Subcutaneous abdominal adipose tissue (tissue), 5 donors: ENCODE measurements at regions not wholly inside any gene's neighbourhood (a gene's known extent, or its start where the extent isn't known, plus 50 kb on each side); places are given as distances from the start of the nearest gene placed in this dataset.
"Not testable (repeated sequence)": the region's sequence is repeated elsewhere in the genome, so short reads cannot be mapped to it uniquely, and the experiment has no call there.

Source experiments
- H3K27ac ChIP-seq: one replicate; pipeline ENCODE4 v1.7.0; 2013; ENCODE audit warnings: low read depth, mild to moderate bottlenecking, inconsistent platforms, low read length, moderate library complexity
- H3K27me3 ChIP-seq, 5 donors: one replicate each; pipeline ENCODE4 v1.7.0; 2013; ENCODE audit warnings: low read length in 5 of 5, inconsistent platforms in 1 of 5; ENCODE audit not compliant: control insufficient read depth in 5 of 5, insufficient read depth in 4 of 5
- H3K36me3 ChIP-seq, 5 donors: one replicate each; pipeline ENCODE4 v1.7.0; 2013; ENCODE audit warnings: low read length in 5 of 5; ENCODE audit not compliant: control insufficient read depth in 5 of 5, insufficient read depth in 5 of 5
- H3K4me1 ChIP-seq, 5 donors: one replicate each; pipeline ENCODE4 v1.7.0; 2013; ENCODE audit warnings: low read length in 5 of 5, mild to moderate bottlenecking in 3 of 5, moderate library complexity in 1 of 5; ENCODE audit not compliant: control insufficient read depth in 5 of 5, insufficient read depth in 5 of 5
- H3K4me3 ChIP-seq, 5 donors: one replicate each; pipeline ENCODE4 v1.7.0; 2013; ENCODE audit warnings: low read length in 5 of 5, low read depth in 1 of 5
- H3K9ac ChIP-seq, 5 donors: one replicate each; pipeline ENCODE4 v1.7.0; 2013; ENCODE audit warnings: low read length in 5 of 5, mild to moderate bottlenecking in 4 of 5, moderate library complexity in 3 of 5
- H3K9me3 ChIP-seq, 5 donors: one replicate each; pipeline ENCODE4 v1.7.0; 2013; ENCODE audit warnings: low read length in 5 of 5; ENCODE audit not compliant: control insufficient read depth in 5 of 5
- donor health status: healthy.
- donor health status: healthy.
- donor health status: healthy.
- donor health status: healthy.
- donor health status: healthy.

- H3K27me3 ChIP-seq, result no peaks in the 10 kb centered on the region
- H3K9ac ChIP-seq, result no peak overlapping the region
- no peak overlapping the region for H3K27ac ChIP-seq
- no peaks in the 10 kb centered on the region for H3K36me3 ChIP-seq
- no peaks in the 10 kb centered on the region for H3K9me3 ChIP-seq
- peaks cover 0 to 3% (median 0%) of the 10 kb centered on the region in 5 donors for H3K4me1 ChIP-seq
- no peak overlapping the region for H3K4me3 ChIP-seq
These were observed 230.8 kb downstream of the MEX3B start for GRCh38 chr15:81814882-81815455.

- Histone ChIP-seq H3K4me3 (no peak overlapping the region), H3K27me3 (no peaks in the 10 kb centered on the region), H3K27ac (no peak overlapping the region), H3K9me3 (no peaks in the 10 kb centered on the region), H3K9ac (no peak overlapping the region), H3K4me1 (peaks cover 0 to 5% (median 2%) of the 10 kb centered on the region in 5 donors), H3K36me3 (no peaks in the 10 kb centered on the region)
These were observed 232.6 kb downstream of the MEX3B start for GRCh38 chr15:81813215-81813614.

GRCh38 chr15:81812456-81812855, 233.4 kb downstream of the MEX3B start:
- H3K4me1 ChIP-seq, result peaks cover 0 to 5% (median 2%) of the 10 kb centered on the region in 5 donors
- H3K36me3 ChIP-seq, result no peaks in the 10 kb centered on the region
- H3K27ac ChIP-seq, result no peak overlapping the region
- H3K4me3 ChIP-seq, result no peak overlapping the region
- no peak overlapping the region for H3K9ac ChIP-seq
- H3K27me3 ChIP-seq, result no peaks in the 10 kb centered on the region
- no peaks in the 10 kb centered on the region for H3K9me3 ChIP-seq

- no peak overlapping the region for H3K27ac ChIP-seq
- no peaks in the 10 kb centered on the region for H3K9me3 ChIP-seq
- no peak overlapping the region for H3K9ac ChIP-seq
- no peak overlapping the region for H3K4me3 ChIP-seq
- peaks cover 0 to 5% (median 2%) of the 10 kb centered on the region in 5 donors for H3K4me1 ChIP-seq
- H3K27me3 ChIP-seq, result no peaks in the 10 kb centered on the region
- no peaks in the 10 kb centered on the region for H3K36me3 ChIP-seq
These were observed 234.1 kb downstream of the MEX3B start for GRCh38 chr15:81811736-81812135.

GRCh38 chr15:81809543-81809942, 236.3 kb downstream of the MEX3B start:
- Histone ChIP-seq H3K27ac (no peak overlapping the region), H3K36me3 (no peaks in the 10 kb centered on the region), H3K4me1 (peaks cover 0 to 5% (median 2%) of the 10 kb centered on the region in 5 donors), H3K9ac (no peak overlapping the region), H3K9me3 (no peaks in the 10 kb centered on the region), H3K27me3 (no peaks in the 10 kb centered on the region), H3K4me3 (no peak overlapping the region)

GRCh38 chr15:81807806-81808205, 238.0 kb downstream of the MEX3B start:
- H3K27me3 ChIP-seq, result no peaks in the 10 kb centered on the region
- no peak overlapping the region for H3K4me3 ChIP-seq
- no peaks in the 10 kb centered on the region for H3K36me3 ChIP-seq
- no peak overlapping the region for H3K9ac ChIP-seq
- no peaks in the 10 kb centered on the region for H3K9me3 ChIP-seq
- peaks cover 0 to 5% (median 2%) of the 10 kb centered on the region in 5 donors for H3K4me1 ChIP-seq
- H3K27ac ChIP-seq, result no peak overlapping the region

GRCh38 chr15:81807186-81807585, 238.6 kb downstream of the MEX3B start:
- Histone ChIP-seq H3K27me3 (no peaks in the 10 kb centered on the region), H3K9ac (no peak overlapping the region), H3K27ac (no peak overlapping the region), H3K36me3 (no peaks in the 10 kb centered on the region), H3K9me3 (no peaks in the 10 kb centered on the region), H3K4me3 (no peak overlapping the region), H3K4me1 (peaks cover 0 to 5% (median 2%) of the 10 kb centered on the region in 5 donors)

- no peaks in the 10 kb centered on the region for H3K4me1 ChIP-seq
- no peaks in the 10 kb centered on the region for H3K27me3 ChIP-seq
- no peaks in the 10 kb centered on the region for H3K9me3 ChIP-seq
- no peak overlapping the region for H3K27ac ChIP-seq
- no peak overlapping the region for H3K4me3 ChIP-seq
- no peak overlapping the region for H3K9ac ChIP-seq
- H3K36me3 ChIP-seq, result no peaks in the 10 kb centered on the region
These were observed 249.9 kb downstream of the MEX3B start for GRCh38 chr15:81795899-81796298.

- no peak overlapping the region for H3K27ac ChIP-seq
- no peaks in the 10 kb centered on the region for H3K4me1 ChIP-seq
- no peak overlapping the region for H3K4me3 ChIP-seq
- H3K27me3 ChIP-seq, result peaks cover 0 to 4% (median 0%) of the 10 kb centered on the region in 5 donors
- no peaks in the 10 kb centered on the region for H3K9me3 ChIP-seq
- H3K9ac ChIP-seq, result no peak overlapping the region
- H3K36me3 ChIP-seq, result no peaks in the 10 kb centered on the region
These were observed 253.2 kb downstream of the MEX3B start for GRCh38 chr15:81792646-81793045.

GRCh38 chr15:81791322-81791721, 254.5 kb downstream of the MEX3B start:
- H3K27me3 ChIP-seq, H3K9ac ChIP-seq, H3K4me1 ChIP-seq, H3K36me3 ChIP-seq, H3K4me3 ChIP-seq, H3K27ac ChIP-seq, H3K9me3 ChIP-seq: not testable (repeated sequence)
